HG02798 (cell line): ENCODE measurements at regions not wholly inside any gene's neighbourhood (a gene's known extent, or its start where the extent isn't known, plus 50 kb on each side); places are given as distances from the start of the nearest gene placed in this dataset.

ENCODE experiments used
- ATAC-seq: cut with Tn5 transposase; IDR thresholded peaks from one replicate; pipeline ENCODE4 v1.9.1; 2021; ENCODE audit warnings: mild to moderate bottlenecking; ENCODE audit not compliant: unreplicated experiment, poor library complexity

DNA sequence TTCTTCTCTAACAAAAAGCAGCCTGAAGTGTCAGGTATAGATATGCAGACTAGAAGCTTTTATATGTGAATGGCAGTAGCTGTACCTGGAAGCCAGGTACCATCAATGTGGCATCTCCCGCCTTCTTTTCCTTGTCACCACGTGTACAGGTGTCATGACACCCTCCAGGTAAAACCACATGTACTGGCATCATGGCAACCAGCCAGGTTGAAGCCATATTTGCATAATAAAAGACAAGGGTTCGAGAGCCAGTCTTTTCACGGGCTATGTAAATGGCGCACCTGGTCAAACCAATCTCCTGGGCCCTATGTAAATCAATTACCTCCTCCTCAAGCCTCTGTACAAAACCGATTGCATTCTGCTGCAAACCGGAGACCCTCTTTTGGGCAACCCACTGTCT, 541.3 kb downstream of the CDH11 start:
- no peak for ATAC-seq

DNA sequence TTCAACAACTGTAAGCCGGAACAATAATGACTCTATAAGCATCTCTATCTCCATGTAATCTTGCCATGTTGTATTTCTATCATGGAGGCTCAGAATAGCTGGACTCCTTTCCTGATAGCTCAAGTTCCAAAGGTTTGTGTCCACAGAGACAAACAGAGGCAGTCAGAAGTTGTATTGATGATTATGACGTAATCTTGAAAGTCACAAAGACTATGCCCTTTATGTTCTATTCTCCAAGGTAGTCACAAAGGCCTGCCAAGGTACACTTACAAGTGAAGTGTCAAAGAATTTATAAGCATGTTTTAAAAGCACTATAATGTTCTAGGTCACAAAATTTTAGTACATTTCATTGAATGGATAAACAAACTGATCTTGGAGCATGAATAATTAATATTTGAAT, 542.2 kb downstream of the CDH11 start:
- ATAC-seq, result no peak

DNA sequence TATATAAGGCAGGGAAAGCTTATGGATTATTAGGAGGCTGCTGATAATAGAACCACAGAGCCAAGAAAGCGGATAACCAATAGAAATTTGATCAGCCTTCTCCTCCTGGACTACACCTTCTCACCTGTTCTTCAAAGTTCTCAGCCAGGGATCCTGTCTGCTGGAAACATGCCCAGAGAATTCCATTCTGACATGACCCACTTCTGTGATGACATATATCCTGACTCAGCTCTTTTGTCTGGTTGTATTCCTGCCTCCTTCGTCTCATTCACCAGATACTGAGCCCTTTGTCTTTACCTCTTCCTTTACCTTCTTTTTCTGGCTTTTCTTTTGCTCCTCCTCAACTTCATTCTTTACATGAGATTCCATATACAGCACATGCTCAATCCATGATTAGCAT, 576.1 kb downstream of the CDH11 start:
- ATAC-seq, result no peak

DNA sequence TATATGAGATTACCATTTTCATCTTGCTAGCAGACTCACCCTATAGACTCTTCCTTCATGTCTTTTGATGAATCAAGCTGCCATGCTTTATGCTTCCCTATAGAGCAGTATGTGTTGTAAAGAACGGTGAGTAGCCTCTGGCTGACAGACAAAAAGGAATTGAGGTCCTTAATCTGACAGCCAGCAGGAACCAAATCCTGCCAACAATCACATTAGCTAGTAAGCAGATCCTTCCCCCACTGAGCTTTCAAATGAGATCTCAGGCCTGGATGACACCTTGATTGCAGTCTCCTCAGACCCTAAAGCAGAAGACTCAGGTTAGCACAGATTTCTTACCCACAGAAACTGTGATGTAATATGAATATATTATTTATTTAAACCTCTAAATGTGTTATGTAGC, 577.0 kb downstream of the CDH11 start:
- no peak for ATAC-seq

DNA sequence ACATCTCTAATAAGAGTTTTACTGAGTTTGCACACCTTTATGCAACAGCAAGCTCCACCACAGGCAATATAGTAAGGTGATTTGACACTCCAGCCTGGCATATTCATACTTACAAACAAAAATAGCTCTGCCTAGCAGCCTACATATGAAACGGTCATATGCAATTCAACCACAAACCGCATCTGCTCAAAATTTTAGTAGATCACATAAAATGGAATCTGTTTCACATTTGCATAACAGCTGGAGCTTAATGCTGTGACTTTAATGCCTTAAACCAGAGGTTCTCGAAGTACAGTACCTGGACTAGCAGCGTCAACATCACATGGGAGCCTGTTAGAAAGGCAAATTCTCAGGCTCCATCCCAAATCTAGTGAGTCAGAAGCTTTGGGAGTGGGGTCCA, 578.4 kb downstream of the CDH11 start:
- ATAC-seq, result no peak

DNA sequence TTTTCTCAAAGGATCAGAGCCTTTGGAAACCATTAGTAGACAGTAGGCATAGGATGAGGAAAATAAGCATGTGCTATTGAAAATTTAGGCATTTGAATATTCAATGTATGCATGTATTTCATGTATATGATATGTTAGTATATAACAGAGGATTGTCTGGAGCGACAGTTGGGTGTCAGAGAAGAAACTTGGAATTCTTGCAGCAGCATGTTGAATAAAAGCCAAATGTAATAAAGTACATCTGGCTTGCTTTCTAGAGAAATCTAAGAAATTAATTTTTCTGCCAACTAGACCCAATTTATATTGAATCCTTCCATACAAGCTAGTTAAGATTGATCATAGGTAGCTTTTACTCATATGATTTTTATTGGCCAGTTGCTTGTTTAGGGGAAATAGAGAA, 578.8 kb downstream of the CDH11 start:
- ATAC-seq, result no peak

DNA sequence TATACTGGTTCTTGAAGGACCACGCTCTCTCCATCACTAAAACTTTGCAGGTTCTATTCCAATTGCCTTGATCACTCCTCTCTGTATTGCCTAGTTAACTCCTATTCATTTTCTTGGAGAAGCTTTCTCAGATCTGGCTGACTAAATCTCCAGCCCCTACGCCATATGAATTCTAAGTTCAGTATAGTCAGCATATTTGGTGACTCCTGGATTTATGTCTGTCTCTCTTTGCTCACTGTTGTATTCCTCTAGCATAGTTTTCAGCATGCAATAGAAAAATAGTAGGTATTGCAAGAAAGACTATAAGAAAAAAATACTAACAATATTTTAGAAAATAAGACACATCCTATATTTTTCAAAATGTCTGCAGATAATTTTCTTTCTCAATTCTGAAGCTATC, 579.7 kb downstream of the CDH11 start:
- ATAC-seq, result no peak

DNA sequence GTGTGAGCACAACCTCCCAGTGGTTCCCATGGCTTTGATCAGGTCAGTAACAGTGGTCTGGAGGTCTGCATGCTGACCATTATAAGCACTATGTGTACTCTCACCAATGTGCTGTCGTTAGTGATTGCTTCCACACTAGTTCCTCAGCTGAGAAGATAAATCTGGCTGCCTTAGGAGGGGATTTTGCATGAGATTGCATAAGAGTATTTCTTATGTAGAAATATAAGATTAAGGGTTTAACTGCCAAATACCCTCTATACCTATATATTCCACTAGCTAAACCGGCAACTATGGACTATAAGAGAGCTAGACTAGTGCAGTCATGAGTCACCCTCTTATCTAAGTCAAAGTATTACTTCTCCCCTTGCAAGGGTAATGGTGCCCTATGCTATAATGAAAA, 580.2 kb downstream of the CDH11 start:
- no peak for ATAC-seq

DNA sequence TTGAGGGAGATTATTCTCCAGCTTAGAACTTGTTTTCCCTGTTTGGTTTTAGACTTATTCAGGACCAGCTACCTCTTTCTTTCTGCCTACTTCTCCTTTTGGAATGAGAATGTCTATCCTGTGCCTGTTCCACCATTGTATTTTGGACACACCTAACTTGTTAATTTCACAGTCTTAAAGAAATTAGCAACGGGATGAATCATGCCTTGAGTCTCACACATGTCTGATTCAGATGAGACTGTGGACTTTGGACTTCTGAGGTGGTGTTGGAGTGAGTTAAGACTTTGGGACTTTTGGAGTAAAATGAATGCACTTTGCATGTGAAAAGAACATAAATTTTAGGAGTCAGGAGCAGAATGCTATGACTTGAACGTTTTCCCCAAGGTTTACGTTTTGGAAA, 581.4 kb downstream of the CDH11 start:
- no peak for ATAC-seq

DNA sequence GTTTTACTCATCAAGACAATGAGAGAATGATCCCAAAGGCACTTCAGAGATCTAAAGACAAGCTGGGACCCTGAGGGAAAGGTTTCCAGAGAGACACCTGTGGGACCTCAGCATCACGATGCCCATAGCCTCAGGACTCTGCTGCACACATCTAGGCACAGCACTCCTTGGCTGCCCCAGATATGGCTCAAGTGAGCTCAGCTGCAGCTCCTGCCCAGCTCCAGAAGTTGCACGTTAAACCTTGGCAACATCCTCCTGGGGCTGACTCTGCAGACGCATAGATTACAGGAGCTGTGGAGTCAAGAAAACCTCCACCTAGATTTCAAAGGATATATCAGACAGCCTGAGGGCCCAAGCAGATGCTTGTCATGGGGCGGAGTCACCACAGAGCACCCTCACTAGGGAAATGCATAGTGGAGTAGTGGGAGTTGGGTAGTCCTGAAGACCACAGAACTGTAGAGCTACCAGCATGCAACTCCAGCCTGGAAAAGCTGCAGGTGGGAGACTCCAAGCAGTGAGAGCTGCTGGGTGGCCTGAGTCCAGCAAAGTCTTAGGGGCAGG, 582.0 kb downstream of the CDH11 start:
- ATAC-seq, result no peak

DNA sequence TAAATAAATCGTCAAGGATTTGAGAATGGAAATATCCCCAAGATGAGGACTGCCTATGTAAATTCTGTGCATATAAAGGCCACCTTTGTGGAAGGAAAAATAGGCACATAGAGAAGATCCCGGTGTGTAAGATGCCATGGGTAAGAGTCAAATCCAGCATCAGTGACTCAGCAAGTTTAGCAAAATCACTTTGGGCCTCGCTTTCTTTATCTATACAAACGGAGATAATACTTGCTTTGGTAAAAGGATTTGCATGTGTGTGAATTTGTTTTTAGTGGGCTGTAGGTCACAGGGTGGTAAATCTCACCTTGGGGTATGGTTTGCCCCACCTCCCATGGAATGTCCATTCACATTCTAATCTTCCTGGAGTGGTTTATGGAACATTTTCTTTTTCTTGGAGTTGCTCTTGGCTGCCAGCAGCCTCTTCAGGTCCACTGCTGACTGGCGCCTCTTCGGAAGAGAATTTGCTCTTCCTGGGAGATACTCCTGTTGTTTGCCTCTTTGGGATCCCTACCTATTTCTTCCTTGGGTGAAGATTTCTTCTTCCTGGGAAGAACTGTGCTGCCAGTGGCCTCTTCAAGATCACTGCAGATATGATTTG, 587.6 kb downstream of the CDH11 start:
- ATAC-seq, result no peak

DNA sequence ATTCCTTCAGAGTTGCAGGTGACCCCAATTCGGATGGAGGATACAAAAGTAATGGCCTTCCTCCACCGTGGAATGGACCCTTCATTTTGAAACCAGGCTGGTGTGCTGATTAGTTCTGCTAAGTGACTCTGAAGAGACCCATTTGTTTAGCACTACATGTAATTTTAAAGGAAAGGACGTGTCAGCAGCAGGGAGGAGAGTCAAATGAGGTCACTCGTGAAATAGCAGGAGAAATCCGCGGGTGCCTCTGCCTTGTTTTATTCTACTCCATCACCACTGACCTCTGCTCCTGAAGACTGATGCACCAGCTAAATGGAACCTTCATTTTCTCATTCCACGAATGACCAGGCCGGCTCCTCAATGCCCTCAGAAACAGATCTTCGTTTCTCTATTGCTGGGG, 589.2 kb downstream of the CDH11 start:
- no peak for ATAC-seq

DNA sequence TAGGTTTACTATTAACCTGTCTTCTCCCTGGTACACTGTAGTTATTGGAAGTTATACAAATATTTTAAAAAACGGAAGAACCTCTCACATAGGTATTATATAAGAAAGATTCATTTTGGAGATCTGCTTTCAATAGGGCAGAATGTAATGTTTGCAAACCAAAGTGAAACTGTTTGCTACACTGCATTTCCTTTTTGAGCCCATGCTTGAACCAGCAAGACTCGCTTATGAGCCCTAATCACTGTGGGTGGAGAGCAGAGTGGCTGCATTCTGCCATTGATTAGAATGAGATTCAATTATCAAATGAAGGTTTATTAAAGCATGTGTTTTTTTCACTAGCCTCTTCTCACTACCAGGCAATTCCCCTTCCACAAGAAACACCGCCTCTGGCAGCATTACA, 589.7 kb downstream of the CDH11 start:
- ATAC-seq, result no peak

DNA sequence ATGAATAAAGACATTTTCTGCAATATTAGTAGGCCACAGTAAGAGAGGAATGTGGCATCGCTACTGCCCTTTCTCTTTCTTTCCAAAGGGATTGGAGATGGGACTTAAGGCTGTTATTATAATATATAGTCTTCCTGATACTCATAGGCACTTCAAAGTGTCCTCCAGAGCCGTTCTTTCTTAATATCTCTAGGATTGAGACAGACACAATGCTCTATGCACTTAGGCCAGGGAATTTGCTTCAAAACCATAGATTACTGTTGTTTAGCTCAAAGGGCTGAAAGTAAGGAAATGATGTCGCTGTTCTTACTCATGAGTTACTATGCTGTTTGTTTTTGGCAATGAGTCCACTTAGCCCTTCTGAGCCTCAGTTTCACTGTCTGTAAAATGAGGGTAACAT, 590.5 kb downstream of the CDH11 start:
- ATAC-seq, result no peak

DNA sequence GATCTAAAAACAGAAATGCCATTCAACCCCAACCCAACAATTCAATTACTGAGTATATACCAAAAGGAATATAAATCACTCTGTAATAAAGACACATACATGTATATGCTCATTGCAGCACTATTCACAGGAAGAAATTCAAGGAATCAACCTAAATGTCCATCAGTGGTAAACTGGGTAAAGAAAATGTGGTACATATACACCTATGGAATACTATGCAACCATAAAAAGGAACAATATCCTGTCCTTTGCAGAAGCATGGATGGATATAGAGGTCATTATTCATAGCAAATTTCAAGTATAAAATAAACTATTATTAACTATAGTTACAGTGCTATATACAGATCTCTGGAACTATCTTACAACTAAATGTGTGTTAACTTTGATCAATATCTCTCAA, 599.3 kb downstream of the CDH11 start:
- no peak for ATAC-seq

DNA sequence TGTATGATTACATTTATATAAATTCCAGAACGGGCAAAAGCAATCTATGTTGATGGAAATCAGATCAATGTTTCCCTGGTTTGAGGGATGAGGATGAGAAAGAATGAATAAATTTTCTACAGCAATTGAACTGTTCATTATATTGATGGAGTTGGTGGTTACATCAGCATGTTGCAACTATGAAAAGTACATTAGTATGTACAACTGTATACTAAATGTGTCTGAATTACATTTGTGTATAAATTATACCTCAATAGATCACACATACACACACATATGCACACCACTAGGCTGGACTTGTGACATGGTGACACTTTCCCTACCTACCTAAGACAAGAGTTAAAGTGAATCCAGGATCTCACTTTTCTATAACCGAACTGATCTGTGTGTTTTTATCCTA, 608.0 kb downstream of the CDH11 start:
- ATAC-seq, result no peak

DNA sequence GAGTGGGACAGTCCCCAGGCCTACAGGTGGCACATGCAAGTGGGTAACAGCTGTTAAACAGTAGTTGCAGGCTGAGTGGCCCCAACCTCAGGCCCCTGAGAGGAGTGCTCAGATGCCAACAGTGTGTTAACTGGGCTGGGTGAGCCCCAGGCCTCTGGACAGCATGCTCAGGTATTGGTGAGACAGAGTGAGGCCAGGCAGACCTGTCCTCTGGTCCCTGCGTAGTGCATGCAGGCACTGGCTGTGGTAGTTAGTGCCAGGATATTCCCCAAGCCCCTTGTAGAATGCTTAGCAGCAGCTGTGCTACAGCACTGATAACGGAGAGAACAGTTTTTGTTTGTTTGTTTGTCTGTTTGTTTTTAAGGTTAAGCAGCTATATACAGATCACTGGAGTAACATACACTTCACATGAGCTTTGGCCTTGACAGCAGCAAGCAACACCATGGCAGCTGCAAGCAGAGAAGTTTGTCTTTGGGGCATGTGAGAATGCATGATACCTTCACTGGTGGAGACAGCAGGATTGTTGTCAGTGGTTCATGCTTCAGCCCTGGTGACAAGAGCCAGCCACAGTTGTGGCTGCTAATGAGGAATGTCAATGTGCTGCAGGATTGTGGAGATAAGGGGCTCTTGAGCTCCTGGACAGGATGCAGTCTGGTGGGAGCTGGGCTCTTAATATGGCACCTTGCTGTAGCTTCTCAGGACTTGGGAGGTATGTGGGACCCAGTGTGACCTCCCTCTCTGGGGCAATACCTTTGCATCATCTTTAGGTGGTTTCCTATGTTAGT, 614.4 kb downstream of the CDH11 start:
- no peak for ATAC-seq

DNA sequence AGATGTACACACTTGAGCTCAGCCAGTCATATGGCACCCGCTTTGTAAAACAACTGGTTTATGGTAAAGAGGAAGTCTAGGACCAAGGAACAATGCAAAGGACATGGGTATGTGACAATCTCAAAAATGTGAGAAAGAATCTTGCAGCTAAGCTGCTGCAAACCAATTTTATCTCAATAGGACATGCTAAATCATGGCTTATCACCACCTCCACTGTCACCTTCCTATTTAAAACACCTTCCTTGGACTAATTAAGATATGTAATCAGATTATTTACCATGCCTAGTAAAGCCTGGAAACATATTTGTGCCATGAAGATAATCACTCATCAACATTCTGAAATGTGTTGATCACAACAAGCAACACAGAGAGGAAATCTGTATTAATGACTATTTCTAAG, 622.7 kb downstream of the CDH11 start:
- ATAC-seq, result no peak

DNA sequence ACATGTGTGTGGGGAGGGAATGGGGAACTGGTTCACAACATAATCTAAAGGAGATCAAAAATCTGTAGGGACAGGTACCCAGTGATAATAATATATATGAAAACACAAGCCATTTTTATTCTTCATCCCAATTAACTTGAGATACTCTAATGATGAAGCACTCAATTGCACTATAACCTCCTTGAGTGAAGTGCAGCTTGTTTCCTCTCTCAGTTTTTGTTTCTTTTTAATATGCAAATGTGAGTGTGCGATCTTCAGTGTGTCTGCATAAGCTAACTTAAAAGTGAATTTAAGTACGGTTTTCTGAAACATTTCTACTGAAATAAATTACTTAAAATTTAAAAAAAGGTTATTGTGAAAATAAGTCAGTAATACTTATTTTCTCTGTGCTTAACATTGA, 623.5 kb downstream of the CDH11 start:
- ATAC-seq, result no peak

DNA sequence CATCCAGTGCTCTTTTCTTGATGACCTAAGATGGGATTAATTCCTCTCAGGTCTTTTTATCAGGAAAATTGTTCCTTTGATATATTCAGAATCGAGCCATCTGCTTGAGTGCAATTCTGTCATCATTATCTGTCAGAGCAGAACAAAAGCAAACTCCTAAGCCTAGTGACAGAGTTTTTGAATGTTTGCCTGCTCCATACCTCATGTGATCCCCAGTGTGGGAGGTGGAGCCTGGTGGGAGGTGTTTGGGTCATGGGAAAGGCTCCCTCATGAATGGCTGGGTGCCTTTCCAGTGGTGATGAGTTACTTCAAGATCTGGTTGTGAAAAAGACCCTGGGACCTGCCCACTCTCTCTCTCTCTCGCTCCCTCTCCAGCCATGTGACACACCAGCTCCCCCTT, 628.2 kb downstream of the CDH11 start:
- ATAC-seq, result no peak

DNA sequence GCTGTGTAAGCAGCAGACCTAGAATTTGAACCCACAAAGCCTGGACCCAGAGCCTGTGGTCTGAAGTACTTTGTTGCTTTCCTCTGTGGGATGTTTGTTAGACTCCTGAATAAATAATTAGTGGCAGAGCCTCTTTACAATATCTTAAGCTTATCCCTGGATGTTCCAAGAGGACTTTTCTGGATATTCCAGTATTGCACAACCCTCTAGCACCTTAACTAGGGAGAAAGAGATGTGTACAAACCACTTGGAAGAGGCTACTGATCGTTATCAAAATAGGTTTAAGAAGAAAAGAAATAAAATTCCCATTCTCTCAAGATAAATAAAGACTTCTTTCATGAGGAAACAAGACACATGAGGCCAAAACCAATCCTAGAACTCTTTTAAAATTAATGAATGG, 632.4 kb downstream of the CDH11 start:
- no peak for ATAC-seq

DNA sequence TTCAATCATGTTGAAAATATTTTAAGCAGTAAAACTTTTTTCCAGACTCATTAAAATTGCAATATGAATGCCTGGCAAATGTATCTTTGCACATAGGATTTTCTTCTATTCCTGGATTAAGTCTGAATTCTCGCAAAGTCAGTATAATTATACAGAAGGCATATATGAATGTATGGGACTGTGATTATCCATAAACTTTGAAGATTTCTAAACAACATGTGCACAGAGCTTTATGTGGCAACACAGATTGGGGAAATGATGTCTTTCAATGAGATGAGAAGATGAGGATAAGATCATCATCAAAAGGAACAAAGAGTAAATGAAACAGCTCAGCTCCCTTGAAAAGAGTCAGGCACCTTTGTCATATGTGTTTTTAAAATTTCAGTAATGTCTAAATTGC, 635.3 kb downstream of the CDH11 start:
- ATAC-seq, result no peak
